Mucosa of descending colon (tissue), 3 donors: ENCODE measurements at regions not wholly inside any gene's neighbourhood (a gene's known extent, or its start where the extent isn't known, plus 50 kb on each side); places are given as distances from the start of the nearest gene placed in this dataset.

Source experiments
- ATAC-seq: fragments of 200-7000 bp; cut with Tn5 transposase; one replicate; pipeline ENCODE4 v1.9.1; 2020; ENCODE audit warnings: mild to moderate bottlenecking, moderate library complexity
- DNase-seq, 3 donors: peaks; one replicate each; pipeline ENCODE4 v3.0.0-alpha.2; 2020
- H3K36me3 ChIP-seq: fragments of 200-600 bp; one replicate; pipeline ENCODE4 v1.8.0; 2021; ENCODE audit warnings: low read depth, mild to moderate bottlenecking
- H3K4me1 ChIP-seq: fragments of 200-600 bp; one replicate; pipeline ENCODE4 v1.8.0; 2021; ENCODE audit warnings: low read depth, mild to moderate bottlenecking
- H3K4me3 ChIP-seq: fragments of 200-600 bp; one replicate; pipeline ENCODE4 v1.8.0; 2021; ENCODE audit warnings: mild to moderate bottlenecking
- H3K9me3 ChIP-seq: fragments of 200-600 bp; one replicate; pipeline ENCODE4 v1.8.0; 2021; ENCODE audit warnings: mild to moderate bottlenecking
- intact Hi-C, 2 donors: fragments of 100-400 bp; cut with DNase I in 1 of 2; cut with micrococcal nuclease in 1 of 2; formaldehyde crosslinking; loops; one replicate each; pipeline versions ENCODE4 v1.11.0 to v1.11.1; 2022; cut with DNase I, micrococcal nuclease
- TF ChIP-seq, protein P1 (sequence below): fragments of 200-600 bp; IDR thresholded peaks from one replicate; pipeline ENCODE4 v1.8.0; 2022; ENCODE audit warnings: antibody characterized with exemption, mild to moderate bottlenecking
- donor health status: DM: no; HTN: no; CAD: no; lungs with moderate emphysema.
- donor health status: DM: no; HTN: no; CAD: no.
- donor health status: DM: no; HTN: yes; CAD: no.

DNA sequence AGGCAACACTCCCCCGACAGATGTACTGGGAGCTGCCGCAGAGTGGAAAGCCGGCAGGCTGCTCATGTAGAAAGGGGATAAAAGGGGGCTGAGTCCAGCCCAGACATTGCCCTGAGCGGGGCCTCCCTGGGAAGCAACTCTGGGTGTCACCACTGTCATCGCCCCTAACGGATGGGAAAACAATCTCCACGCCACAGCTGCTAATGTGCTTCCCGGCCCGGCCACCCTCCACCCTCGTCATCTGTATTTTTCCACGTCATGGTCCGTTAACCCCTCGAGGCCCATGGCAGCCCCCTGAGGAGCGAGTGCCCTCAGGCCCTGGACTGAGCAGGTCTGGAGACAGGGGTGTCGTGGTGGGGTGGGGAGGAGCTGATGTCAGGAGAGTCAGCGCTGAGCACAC, 227.4 kb downstream of the DLL1 start:
- no peaks in the 10 kb centered on the region for H3K4me1 ChIP-seq
- no peak for DNase-seq
- TF ChIP-seq, protein P1, sequence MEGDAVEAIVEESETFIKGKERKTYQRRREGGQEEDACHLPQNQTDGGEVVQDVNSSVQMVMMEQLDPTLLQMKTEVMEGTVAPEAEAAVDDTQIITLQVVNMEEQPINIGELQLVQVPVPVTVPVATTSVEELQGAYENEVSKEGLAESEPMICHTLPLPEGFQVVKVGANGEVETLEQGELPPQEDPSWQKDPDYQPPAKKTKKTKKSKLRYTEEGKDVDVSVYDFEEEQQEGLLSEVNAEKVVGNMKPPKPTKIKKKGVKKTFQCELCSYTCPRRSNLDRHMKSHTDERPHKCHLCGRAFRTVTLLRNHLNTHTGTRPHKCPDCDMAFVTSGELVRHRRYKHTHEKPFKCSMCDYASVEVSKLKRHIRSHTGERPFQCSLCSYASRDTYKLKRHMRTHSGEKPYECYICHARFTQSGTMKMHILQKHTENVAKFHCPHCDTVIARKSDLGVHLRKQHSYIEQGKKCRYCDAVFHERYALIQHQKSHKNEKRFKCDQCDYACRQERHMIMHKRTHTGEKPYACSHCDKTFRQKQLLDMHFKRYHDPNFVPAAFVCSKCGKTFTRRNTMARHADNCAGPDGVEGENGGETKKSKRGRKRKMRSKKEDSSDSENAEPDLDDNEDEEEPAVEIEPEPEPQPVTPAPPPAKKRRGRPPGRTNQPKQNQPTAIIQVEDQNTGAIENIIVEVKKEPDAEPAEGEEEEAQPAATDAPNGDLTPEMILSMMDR: no peak

DNA sequence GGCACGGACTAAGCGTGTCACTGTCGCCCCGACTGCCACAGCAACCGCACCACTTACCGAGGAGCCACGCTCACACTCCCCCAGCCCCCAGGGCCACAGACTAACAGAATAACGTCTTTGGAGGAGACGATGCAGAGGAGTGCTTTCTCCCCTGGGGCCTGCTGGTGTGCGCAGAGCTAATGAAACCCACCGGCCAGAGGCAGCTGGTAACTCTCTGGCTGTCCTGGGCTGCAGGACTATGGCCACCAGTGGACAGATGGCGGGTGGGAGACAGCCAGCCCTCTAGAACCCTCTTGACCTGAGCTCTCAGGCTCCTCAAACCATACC, 228.0 kb downstream of the DLL1 start:
- Histone ChIP-seq H3K4me3 (no peak overlapping the region), H3K9me3 (no peaks in the 10 kb centered on the region), H3K4me1 (no peaks in the 10 kb centered on the region), H3K36me3 (no peaks in the 10 kb centered on the region)
- DNase-seq: no peak
- intact Hi-C loops: no loop called here
- TF ChIP-seq, protein P1: no peak
- no peak for ATAC-seq

More for the DNA sequence above, 227.4 kb downstream of the DLL1 start:
- no peak overlapping the region for H3K4me3 ChIP-seq
- intact Hi-C loops: no loop called here
- no peaks in the 10 kb centered on the region for H3K36me3 ChIP-seq
- no peak for ATAC-seq
- no peaks in the 10 kb centered on the region for H3K9me3 ChIP-seq

DNA sequence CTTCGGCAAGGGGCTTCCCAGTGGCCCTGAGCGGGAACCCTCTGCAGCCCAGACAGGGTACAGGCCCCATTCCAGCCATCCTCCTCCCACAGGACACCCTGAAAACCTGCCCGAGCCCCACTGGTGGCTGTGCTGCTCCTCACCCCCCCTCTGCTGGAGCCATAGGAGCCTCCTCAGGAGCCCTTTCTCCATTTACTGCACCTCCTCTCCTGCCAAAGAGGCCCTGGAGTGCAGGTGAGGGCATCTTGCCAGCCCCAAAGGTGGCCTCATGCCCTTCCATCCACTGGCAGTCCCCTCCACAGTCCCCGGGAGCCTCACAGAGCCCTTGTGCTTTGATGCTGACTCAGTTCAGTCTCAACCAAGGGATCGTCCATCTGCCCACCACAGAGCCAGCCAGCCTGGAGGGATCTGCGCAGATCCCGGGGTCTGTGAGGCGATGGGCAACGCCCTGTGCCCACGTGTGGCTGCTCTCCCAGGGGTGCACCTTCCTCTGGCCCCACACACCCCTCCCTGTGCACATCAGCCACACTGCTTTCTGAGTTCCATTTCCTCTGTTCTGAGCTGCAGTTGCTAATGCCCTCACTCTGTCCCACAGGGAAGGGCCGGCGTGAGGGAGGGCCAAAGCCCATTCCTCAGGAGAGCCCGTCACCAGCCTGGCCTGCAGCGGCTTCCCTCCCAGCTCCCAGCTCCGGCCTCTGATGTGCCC, 228.5 kb downstream of the DLL1 start:
- no peak for ATAC-seq
- no peak for DNase-seq
- no peaks in the 10 kb centered on the region for H3K36me3 ChIP-seq
- TF ChIP-seq, protein P1: no peak
- no peaks in the 10 kb centered on the region for H3K9me3 ChIP-seq
- intact Hi-C loops: no loop called here
- no peaks in the 10 kb centered on the region for H3K4me1 ChIP-seq
- no peak overlapping the region for H3K4me3 ChIP-seq

DNA sequence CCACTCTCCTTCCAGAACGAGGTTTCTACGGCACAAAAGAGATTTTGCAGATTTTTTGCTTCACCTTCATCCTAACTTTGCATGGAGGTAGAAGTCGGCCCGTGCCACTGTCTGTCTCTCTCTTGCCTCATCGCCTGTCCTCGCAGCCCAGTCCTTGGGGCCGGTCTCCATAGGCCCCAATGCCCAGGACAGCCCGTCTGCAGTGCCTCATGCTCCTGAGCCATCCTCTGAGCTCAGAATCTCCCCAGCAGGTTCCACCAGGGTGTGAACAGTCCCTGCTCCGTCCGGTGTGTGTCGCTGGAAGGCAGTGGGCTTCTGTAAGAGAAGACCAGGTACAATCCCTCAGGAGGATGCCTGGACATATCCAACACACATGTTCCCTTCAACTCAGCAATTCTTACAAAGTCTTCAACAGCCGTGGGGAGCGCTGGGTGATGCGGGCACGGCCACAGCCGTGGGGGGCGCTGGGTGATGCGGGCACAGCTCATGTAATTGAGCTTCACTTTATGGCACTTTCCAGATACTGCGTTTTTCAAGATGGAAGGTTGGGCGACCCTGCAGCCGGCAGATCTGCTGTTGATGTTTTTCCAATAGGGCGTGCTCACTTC, 231.9 kb downstream of the DLL1 start:
- Histone ChIP-seq H3K36me3 (no peaks in the 10 kb centered on the region), H3K4me1 (no peaks in the 10 kb centered on the region), H3K9me3 (no peaks in the 10 kb centered on the region), H3K4me3 (no peak overlapping the region)
- intact Hi-C loops: no loop called here
- TF ChIP-seq, protein P1: no peak
- ATAC-seq (no peak), DNase-seq (no peak)

DNA sequence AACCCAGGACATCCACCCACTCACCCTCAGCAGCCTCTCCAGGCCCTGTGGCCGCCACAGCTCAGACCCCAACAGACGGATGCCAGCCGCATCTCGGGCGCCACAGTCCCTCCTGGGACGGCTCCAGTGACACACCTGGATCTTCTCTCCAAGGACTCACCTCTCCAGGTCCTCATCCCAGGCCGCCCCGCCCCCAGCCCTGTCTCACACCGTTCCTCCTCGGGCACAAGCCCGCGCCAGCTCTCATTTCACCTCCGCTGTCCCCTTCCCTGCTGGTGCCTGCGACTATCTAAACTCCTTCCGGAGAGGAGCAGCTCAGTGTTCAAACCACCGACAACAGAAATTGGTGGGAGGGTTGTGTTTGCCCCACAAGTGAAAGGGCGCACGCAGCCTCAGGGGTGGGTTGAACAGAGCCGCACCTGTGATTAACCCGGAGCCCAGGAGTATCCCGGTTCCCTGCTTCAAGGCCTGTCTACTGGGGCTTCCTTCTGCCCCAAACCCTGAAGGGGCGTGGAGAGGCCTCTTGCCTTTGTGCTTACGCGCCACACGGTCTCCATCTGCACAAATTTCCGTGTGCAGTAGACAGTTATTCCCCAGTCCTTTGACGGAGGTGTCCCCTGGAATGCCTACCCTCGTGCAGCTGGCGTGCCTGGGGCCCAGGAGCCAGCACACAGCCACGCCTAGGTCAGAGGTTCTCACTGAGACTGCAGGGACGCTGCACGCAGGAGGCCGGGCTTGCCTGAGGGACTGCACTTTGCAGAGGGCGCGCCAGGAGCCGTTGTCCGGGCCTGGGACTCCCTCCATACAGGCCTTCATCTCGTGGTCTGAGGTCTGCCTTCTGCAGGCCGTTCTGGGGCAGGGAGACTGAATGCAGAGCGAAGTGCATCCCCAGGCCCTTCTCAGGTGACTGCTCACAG, 232.7 kb downstream of the DLL1 start:
- peak in 1 of 3 donors; percentile 45 for DNase-seq
- ATAC-seq: no peak
- H3K9me3 ChIP-seq: no peaks in the 10 kb centered on the region
- intact Hi-C loops: no loop called here
- H3K36me3 ChIP-seq: no peaks in the 10 kb centered on the region
- no peak overlapping the region for H3K4me3 ChIP-seq
- H3K4me1 ChIP-seq: no peaks in the 10 kb centered on the region
- TF ChIP-seq, protein P1: no peak
